H1 (cell line): ENCODE measurements at regions not wholly inside any gene's neighbourhood (a gene's known extent, or its start where the extent isn't known, plus 50 kb on each side); places are given as distances from the start of the nearest gene placed in this dataset.

Source experiments
- CTCF ChIA-PET: fragments of 300-600 bp; sonication (Branson Sonifier 250); formaldehyde crosslinking; loops from one replicate; lab custom pipeline; 2021; ENCODE audit not compliant: partially characterized antibody; lab: Charles Lee
- POLR2A ChIA-PET: fragments of 300-600 bp; sonication (Branson Sonifier 250); formaldehyde crosslinking; loops from one replicate; lab custom pipeline; 2021; ENCODE audit warnings: inconsistent platforms; ENCODE audit not compliant: partially characterized antibody; lab: Charles Lee
- DNase-seq, 2 experiments: peaks; one replicate each; pipeline versions ENCODE4 v3.0.0 to v3.0.0-alpha.2; 2010 to 2022; ENCODE audit warnings: low spot score in 2 of 2, low read depth in 1 of 2, mixed read lengths in 1 of 2
- FAIRE-seq: peaks from 2 replicates; lab custom pipeline; 2011; peaks lifted over from hg19 to GRCh38; lab: Jason Lieb, UNC
- H2AFZ ChIP-seq: 2 replicates; pipeline ENCODE4 v1.8.1; 2012; ENCODE audit warnings: low read length, inconsistent platforms
- H2AK5ac ChIP-seq: 2 replicates; pipeline ENCODE4 v1.6.1; 2013; ENCODE audit warnings: low read depth, low read length
- H2BK120ac ChIP-seq: replicated peaks from 2 replicates; pipeline ENCODE3; 2013; ENCODE audit warnings: low read depth, low read length, inconsistent platforms
- H2BK12ac ChIP-seq: 2 replicates; pipeline ENCODE4 v1.6.1; 2013; ENCODE audit warnings: low read depth, low read length
- H2BK15ac ChIP-seq: 2 replicates; pipeline ENCODE4 v1.6.1; 2013; ENCODE audit warnings: low read length
- H2BK20ac ChIP-seq: 2 replicates; pipeline ENCODE4 v1.6.1; 2013; ENCODE audit warnings: low read length
- H2BK5ac ChIP-seq: 2 replicates; pipeline ENCODE4 v1.6.1; 2013; ENCODE audit warnings: low read depth, low read length
- H3K14ac ChIP-seq: 2 replicates; pipeline ENCODE4 v1.6.1; 2013; ENCODE audit warnings: inconsistent platforms; ENCODE audit not compliant: insufficient read length
- H3K18ac ChIP-seq: 2 replicates; pipeline ENCODE4 v1.6.1; 2013; ENCODE audit warnings: low read length; ENCODE audit errors: extremely low read depth
- H3K23ac ChIP-seq: 2 replicates; pipeline ENCODE4 v1.6.1; 2013; ENCODE audit warnings: inconsistent platforms; ENCODE audit not compliant: insufficient read length
- H3K23me2 ChIP-seq: 2 replicates; pipeline ENCODE4 v1.6.1; 2013; ENCODE audit warnings: low read depth, low read length
- H3K27ac ChIP-seq: 2 replicates; pipeline ENCODE4 v1.6.1; 2011; ENCODE audit warnings: low read depth, low read length, inconsistent platforms
- H3K27me3 ChIP-seq, 4 experiments: replicated peaks in 1 of 4; 1 replicate in 1 of 4; 2 replicates in 3 of 4; pipeline versions ENCODE4 v1.6.1 to v1.8.1; 2011 to 2013; ENCODE audit warnings: low read length in 3 of 4, mild to moderate bottlenecking in 3 of 4, inconsistent platforms in 2 of 4, mixed read lengths in 2 of 4, moderate library complexity in 1 of 4; ENCODE audit not compliant: control insufficient read depth in 3 of 4, insufficient read depth in 3 of 4; ENCODE audit errors: extremely low read depth in 1 of 4
- H3K36me3 ChIP-seq, 4 experiments: 2 replicates each; pipeline versions ENCODE4 v1.6.1 to v1.8.1; 2011 to 2013; ENCODE audit warnings: mild to moderate bottlenecking in 4 of 4, low read length in 3 of 4, moderate library complexity in 2 of 4, control low read depth in 1 of 4, inconsistent platforms in 1 of 4; ENCODE audit not compliant: insufficient read depth in 4 of 4, control insufficient read depth in 2 of 4
- H3K4ac ChIP-seq: replicated peaks from 2 replicates; pipeline ENCODE3; 2013; ENCODE audit warnings: low read length, low read depth, mixed read lengths, inconsistent platforms; ENCODE audit not compliant: insufficient read length
- H3K4me1 ChIP-seq, 4 experiments: replicated peaks in 1 of 4; 1 replicate in 1 of 4; 2 replicates in 3 of 4; pipeline versions ENCODE4 v1.6.1 to v1.8.1; 2011 to 2013; ENCODE audit warnings: low read length in 3 of 4, inconsistent platforms in 2 of 4, mixed read lengths in 1 of 4; ENCODE audit not compliant: insufficient read depth in 4 of 4, control insufficient read depth in 3 of 4
- H3K4me2 ChIP-seq, 2 experiments: 2 replicates each; pipeline versions ENCODE4 v1.6.1 to v1.8.1; 2011 to 2013; ENCODE audit warnings: low read depth in 2 of 2, low read length in 2 of 2, control low read depth in 1 of 2, inconsistent platforms in 1 of 2, mild to moderate bottlenecking in 1 of 2; ENCODE audit not compliant: insufficient read depth in 1 of 2
- H3K4me3 ChIP-seq, 4 experiments: fragments of 200-600, 300-600 bp in 1 of 4; sonication (generic), shearing (Covaris generic), sonication (Bioruptor Twin) in 1 of 4; 2 replicates each; pipeline versions ENCODE4 v1.5.1 to v1.8.1; 2011 to 2016; ENCODE audit warnings: low read length in 4 of 4, low read depth in 3 of 4, control low read depth in 2 of 4, inconsistent platforms in 2 of 4, mild to moderate bottlenecking in 2 of 4, mixed read lengths in 1 of 4, moderate library complexity in 1 of 4; ENCODE audit not compliant: insufficient read depth in 2 of 4; ENCODE audit errors: extremely low read depth in 1 of 4
- H3K56ac ChIP-seq: replicated peaks from 2 replicates; pipeline ENCODE3; 2013; ENCODE audit warnings: low read depth, mild to moderate bottlenecking, mixed read lengths, low read length, inconsistent platforms; ENCODE audit not compliant: insufficient read length
- H3K79me1 ChIP-seq: 2 replicates; pipeline ENCODE4 v1.6.1; 2013; ENCODE audit warnings: low read depth, low read length, control low read depth
- H3K79me2 ChIP-seq, 2 experiments: 2 replicates each; pipeline versions ENCODE4 v1.6.1 to v1.8.1; 2012 to 2013; ENCODE audit warnings: low read length in 2 of 2, mild to moderate bottlenecking in 2 of 2, inconsistent platforms in 1 of 2; ENCODE audit not compliant: insufficient read depth in 2 of 2, control insufficient read depth in 1 of 2
- H3K9ac ChIP-seq, 4 experiments: replicated peaks in 1 of 4; 1 replicate in 1 of 4; 2 replicates in 3 of 4; pipeline versions ENCODE4 v1.6.1 to v1.8.1; 2011 to 2013; ENCODE audit warnings: low read depth in 3 of 4, low read length in 3 of 4, control low read depth in 2 of 4, mild to moderate bottlenecking in 2 of 4, moderate library complexity in 2 of 4, inconsistent platforms in 1 of 4; ENCODE audit errors: extremely low read depth in 1 of 4
- H3K9me3 ChIP-seq, 2 experiments: 2 replicates each; pipeline versions ENCODE4 v1.6.1 to v1.8.1; 2012 to 2013; ENCODE audit warnings: mild to moderate bottlenecking in 2 of 2, moderate library complexity in 2 of 2, control low read depth in 1 of 2, inconsistent platforms in 1 of 2, low read depth in 1 of 2, low read length in 1 of 2, mixed read lengths in 1 of 2; ENCODE audit not compliant: insufficient read depth in 2 of 2
- H4K20me1 ChIP-seq, 2 experiments: replicated peaks in 1 of 2; 2 replicates each; pipeline versions ENCODE3 to v1.8.1; 2011 to 2013; ENCODE audit warnings: inconsistent platforms in 2 of 2, low read length in 2 of 2, mild to moderate bottlenecking in 1 of 2; ENCODE audit not compliant: insufficient read depth in 2 of 2, control insufficient read depth in 1 of 2
- H4K5ac ChIP-seq: 2 replicates; pipeline ENCODE4 v1.6.1; 2013; ENCODE audit warnings: low read length, low read depth, mixed read lengths, inconsistent platforms; ENCODE audit not compliant: insufficient read length
- H4K8ac ChIP-seq: 2 replicates; pipeline ENCODE4 v1.8.0; 2013; ENCODE audit warnings: mild to moderate bottlenecking, moderate library complexity, low read length, inconsistent platforms; ENCODE audit not compliant: insufficient read depth; ENCODE audit errors: extremely low read depth
- H4K91ac ChIP-seq: replicated peaks from 2 replicates; pipeline ENCODE3; 2013; ENCODE audit warnings: low read length, mixed read lengths, inconsistent platforms; ENCODE audit not compliant: insufficient read length
- RFX5 ChIP-seq: IDR thresholded peaks from 2 replicates; pipeline ENCODE4 v1.6.1; 2011; ENCODE audit warnings: low read depth, low read length, improper control_type of control experiment, borderline replicate concordance
- WGBS, 2 experiments: shearing (Covaris generic) in 1 of 2; methylation state at CpG; one replicate each; pipeline versions ENCODE4 v1.1.6 to v1.1.7; 2013 to 2015; ENCODE audit warnings: low lambda C conversion rate in 2 of 2, mixed read lengths in 2 of 2, inconsistent platforms in 1 of 2, low coverage in 1 of 2, missing lambda C conversion rate in 1 of 2; ENCODE audit not compliant: insufficient replicate concordance in 2 of 2, insufficient coverage in 1 of 2, insufficient read length in 1 of 2; ENCODE audit errors: extremely low coverage in 1 of 2, missing lambda C conversion rate in 1 of 2; 5-methylcytosine and 5-hydroxymethylcytosine counted together

DNA sequence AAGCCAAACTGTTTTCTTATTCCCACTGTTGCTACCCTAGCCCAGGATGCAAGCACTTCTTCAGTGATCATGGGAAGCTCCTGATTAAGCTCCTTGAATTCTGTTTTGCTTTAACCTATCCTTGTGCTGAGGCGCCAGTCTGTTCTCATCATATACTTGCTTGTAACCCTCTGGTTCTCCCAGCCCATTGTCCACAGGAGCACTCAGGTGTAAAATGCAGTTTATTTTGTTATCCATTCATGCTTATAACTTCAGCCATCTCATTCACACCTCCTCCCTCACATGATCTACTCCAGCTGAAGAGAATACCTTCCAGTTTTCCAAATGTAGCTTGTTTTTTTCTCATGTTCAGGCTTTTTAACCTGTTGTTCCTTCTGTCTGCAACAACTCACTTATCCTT lies 402.1 kb upstream of the BRINP1 start:
- Histone ChIP-seq H3K79me1 (no peaks in the 10 kb centered on the region), H2BK12ac (no peak overlapping the region), H3K18ac (no peak overlapping the region), H3K23ac (no peak overlapping the region), H2BK120ac (no peak overlapping the region), H2BK15ac (no peak overlapping the region), H2AFZ (no peak overlapping the region), H4K91ac (no peak overlapping the region), H2AK5ac (no peak overlapping the region), H3K9me3 (no peaks in the 10 kb centered on the region), H3K4me2 (no peak overlapping the region), H4K8ac (no peak overlapping the region), H3K27ac (no peak overlapping the region), H3K23me2 (no peaks in the 10 kb centered on the region), H3K36me3 (no peaks in the 10 kb centered on the region), H3K56ac (no peak overlapping the region), H3K4ac (no peak overlapping the region), H3K27me3 (no peaks in the 10 kb centered on the region), H4K5ac (no peak overlapping the region), H3K79me2 (no peaks in the 10 kb centered on the region), H2BK5ac (no peak overlapping the region), H4K20me1 (no peaks in the 10 kb centered on the region), H2BK20ac (no peak overlapping the region), H3K9ac (no peak overlapping the region), H3K4me3 (no peak overlapping the region), H3K4me1 (peaks cover 0 to 6% (median 0%) of the 10 kb centered on the region in 4 experiments; a peak in 2 of 7 replicates), H3K14ac (no peak overlapping the region)
- FAIRE-seq (no peak), DNase-seq (no peak)
- WGBS, 2 experiments, result 82% methylated on average over 1 of the region's 1 CpG; no CpG with 5 or more reads in 1 of the 2 experiments
- ChIA-PET POLR2A (no interaction called here), CTCF (interaction anchor here (1.0 kb wide), 1 partner anchor 45 kb away, joined by 3 read pairs; no protein-coding TSS in a partner anchor)
- no peak for TF ChIP-seq RFX5
